ELR (cell line): ENCODE measurements at regions not wholly inside any gene's neighbourhood (a gene's known extent, or its start where the extent isn't known, plus 50 kb on each side); places are given as distances from the start of the nearest gene placed in this dataset.

Experiments used
- DNase-seq: peaks from one replicate; pipeline ENCODE4 v3.0.0-alpha.2; 2015; ENCODE audit warnings: low read depth

DNA sequence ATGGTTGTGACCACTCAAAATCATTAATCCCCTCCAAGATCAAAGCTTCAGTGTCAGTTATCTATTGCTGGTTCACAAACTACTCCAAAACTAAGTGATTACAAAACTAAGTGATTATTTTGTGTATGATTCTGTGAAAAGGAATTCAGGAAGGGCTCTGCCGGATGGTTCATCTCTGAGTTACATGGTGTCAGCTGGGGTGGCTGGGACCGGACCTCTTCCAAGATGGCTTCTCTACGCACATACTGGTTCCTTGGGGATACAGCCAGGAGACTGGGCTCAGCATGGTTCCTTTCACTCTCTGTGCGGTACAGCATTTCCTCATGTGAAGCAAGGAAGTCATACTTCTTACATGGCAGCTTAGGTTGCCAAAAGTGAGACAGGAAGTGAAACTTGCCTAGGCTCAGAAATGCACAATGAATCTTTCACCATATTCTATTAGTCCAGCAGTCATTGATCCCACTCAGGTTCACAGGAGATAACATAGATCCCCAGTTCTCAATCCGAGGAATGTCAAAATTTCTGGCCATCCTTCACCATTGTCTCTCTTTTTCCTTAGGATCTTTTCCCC is 97.9 kb upstream of the IRX6 start:
- no peak for DNase-seq

DNA sequence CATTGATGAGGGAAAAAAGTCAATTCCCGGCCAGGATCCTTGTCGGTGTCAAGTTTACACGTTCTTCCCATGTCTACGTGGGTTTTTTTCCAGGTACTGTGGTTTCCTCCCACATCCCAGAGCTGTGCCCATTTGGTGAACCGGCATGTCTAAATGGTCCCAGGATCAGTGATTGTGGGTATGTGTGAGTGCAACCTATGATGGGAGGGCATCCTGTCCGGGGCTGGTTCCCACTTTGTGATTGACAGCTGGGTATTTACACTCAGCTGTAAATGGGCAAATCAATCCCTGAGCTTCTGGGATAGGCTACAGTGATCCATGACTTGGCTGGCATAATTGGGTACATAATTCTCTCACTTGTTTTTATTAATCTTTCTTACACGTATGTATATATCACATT is 91.2 kb upstream of the IRX6 start:
- DNase-seq, result no peak

- no peak for DNase-seq
Observed at GRCh38 chr16:55233464-55233863, 90.5 kb upstream of the IRX6 start.

DNA sequence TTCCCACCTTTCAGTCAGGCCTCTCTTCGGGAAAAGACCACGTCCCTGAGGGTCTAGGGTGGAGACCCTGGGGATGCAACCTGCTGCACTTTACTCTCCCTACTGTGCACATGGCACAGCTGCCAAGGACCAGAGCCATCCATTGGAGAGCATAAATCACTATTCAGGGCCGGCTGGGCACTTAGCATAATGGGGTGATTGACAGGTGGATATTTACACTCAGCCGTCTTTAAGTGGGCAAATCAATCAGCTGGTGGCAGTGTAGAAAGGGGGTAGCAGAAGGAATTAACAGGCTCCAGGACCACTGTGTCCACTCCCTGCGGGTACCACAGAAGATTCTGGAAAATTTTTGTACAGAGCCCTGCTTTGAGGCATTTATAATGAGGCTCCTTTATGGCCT is 87.3 kb upstream of the IRX6 start:
- DNase-seq, result no peak

DNA sequence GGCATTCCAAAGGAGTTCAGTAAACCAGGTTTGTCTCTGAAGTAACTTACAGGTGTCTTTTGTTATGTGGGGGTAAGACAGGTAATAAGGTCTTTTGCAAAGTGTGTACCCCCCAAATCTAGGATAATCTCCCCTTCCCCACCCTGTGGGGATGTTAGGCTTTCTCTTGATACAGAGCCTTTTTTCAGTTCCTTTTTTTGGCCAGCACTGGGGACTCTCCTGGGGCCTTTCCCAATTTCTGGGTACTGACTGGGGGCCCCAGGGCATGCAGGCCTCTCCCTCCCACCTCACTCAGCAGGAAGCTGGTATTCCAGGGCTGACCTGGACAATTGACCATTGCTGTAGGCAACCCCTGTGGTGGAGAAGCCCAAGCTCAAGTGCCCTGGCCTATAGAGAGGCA is 84.3 kb upstream of the IRX6 start:
- DNase-seq, result no peak

DNA sequence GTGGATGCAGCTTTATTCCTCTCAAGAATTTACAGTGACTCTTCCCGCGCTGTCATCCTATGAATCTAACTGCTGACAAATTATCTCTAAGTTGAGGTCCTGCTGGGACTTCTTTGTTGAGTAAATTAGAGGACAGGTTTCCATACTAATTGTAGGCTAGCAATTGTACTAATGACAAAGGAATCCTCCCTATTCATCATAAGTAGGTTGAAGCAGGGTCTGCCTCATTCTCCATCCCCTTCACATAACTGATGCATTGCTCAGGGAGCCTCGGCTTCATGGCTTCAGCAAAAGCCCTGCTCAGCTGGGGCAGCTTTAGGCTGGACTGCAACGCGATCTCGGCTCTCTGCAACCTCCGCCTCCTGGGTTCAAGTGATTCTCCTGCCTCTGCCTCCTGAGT is 83.1 kb upstream of the IRX6 start:
- no peak for DNase-seq

- DNase-seq, result no peak
Observed at GRCh38 chr16:55242667-55243066, 81.3 kb upstream of the IRX6 start.

DNA sequence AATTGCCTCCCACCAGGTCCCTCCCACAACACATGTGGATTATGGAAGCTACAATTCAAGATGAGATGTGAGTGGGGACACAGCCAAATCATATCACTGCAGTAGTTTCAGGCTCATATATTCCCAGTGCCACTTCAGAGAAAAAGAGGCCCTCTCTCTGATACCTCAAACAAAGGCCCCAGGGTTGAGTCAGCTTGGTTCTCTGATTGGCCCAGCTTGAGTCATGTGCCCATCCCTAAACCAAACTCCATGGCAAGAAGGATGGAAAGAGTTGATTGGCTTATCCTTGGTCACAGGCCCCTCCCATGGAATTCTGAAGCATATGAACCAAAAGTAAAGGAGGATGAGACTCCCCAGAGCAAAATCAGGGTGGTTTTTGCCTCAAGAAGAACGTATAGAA is 75.9 kb upstream of the IRX6 start:
- DNase-seq, result no peak

- no peak for DNase-seq
Observed at GRCh38 chr16:55248494-55248893, 75.5 kb upstream of the IRX6 start.

DNA sequence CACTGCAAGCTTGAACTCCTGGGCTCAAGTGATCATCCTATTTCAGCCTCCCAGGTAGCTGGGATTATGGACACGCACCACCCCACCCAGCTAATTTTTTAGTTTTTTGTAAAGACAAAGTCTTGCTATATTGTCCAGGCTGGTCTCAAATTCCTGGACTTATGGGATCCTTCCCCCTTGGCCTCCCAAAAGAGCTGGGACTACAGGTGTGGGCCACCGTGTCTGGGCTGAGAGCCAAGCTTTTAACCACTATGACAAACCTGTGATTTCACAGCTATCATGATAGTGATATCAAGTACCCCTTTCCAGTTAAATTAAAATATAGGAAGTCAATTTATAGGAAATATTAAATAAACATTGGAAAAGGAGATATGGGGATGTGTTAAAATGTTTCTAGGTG is 74.6 kb upstream of the IRX6 start:
- DNase-seq, result no peak

GRCh38 chr16:55249936-55250335 is 74.1 kb upstream of the IRX6 start:
- DNase-seq, result no peak

DNA sequence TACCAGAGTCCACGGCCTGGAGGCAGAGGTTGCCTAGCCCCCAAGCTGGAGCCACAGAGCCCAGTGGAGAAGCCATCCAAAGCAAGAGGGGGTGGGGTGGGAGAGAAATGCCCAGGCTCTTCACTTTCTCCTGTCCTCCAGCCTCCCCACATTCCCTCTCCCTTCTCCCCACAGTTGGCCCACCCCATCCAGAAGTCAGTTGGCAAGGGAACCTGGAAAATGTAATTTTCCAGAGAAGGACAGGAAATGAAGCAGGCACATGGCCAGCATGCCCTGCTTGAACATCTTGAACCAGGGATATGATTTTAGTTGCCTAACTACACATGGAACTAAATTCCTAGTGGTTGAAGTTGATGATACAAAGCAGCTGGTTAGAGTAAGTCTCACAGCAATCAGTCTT is 73.3 kb upstream of the IRX6 start:
- DNase-seq, result no peak

DNA sequence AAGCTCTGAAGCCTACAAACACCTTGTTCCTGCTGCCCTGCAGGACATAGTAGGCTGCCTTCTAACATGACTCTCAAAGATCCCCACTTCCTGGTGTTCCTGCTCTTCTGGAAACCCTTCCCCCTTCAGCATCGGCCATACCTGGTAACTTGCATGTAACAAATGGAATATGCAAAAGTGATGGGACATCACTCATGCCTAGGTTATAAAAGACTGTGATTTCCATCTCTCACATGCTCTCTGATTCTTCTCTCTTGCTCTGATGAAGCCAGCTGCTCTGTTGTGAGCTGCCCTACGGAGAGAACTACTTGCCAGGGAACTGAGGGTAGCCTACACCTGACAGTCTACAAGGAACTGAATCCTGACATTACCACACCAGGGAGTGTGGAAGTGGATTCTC is 72.9 kb upstream of the IRX6 start:
- no peak for DNase-seq

DNA sequence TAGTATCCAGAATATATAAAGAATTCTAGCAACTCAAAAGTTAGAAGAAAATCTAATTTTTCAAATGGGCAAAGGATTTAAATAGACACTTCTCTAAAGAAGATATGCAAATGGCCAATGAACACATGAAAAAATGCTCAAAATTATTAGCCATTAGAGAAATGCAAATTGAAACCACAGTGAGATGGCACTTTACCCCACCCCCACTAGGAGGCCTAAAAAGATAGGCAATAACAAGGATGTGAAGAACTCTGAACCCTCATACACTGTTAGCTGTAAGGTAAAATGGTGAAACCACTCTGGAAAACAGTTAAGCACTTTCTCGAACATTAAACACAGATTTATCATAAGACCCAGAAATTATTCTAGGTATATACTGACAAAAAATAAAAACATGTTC is 71.4 kb upstream of the IRX6 start:
- DNase-seq, result no peak

- no peak for DNase-seq
Observed at GRCh38 chr16:55253987-55254386, 70.0 kb upstream of the IRX6 start.

DNA sequence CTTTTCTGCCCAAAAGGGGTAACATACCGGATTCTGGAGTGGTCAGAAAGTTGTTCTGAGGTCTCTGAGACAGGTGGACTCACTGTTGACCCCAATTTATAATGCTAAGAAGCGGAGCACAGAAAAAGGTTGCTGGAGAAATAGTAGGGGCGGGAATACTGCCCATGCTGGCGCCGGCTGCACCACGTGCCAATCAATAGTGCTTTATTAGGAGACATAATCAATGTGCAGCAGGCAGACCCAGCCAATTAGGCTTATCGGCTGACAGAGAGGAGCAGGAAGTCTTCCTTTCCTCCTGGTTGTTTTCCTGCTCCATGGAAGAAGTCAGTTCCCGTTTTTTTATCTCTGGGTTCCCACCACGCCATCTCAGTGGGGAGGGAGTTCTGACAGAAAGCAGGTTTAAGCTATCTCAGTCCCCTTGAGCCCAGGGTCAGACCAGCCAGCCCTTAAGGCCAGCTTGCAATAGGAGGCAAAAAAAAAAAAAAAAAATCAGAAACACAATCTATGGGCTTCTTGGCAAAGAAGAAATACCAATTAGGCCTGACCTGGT is 68.2 kb upstream of the IRX6 start:
- no peak for DNase-seq

- no peak for DNase-seq
Observed at GRCh38 chr16:55256412-55257016, 67.5 kb upstream of the IRX6 start.

DNA sequence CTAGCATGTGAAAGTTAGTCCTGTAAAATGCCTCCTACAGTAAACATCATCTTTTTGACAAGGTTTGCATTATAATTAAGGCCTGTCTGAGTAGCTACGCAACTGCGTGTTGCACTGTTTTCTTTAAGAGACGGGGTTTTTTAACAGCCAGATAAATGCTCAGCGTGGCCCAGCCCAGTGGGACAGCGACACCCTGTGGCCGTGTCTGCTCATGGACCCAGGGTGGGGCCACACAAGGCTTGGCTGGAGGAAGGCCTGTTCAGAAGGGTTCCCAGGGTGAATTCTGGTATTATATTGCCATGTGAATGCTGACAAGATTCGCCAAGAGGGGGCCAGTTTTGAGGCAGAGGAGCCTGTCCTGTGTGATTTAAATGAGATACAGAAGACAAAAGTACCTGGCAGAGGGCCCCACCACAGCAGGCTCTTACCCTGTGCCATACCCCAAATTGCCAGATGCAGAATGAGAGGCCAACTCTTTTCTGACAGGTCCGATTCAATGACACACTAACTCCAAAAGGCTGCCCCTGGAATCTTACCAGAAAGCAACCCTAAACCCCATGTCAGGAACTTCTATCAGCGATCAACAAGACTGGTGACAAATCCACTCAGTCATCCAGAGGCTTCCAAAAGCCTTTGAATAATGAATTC is 65.9 kb upstream of the IRX6 start:
- DNase-seq, result peak; percentile 24

- no peak for DNase-seq
Observed at GRCh38 chr16:55261301-55261700, 62.7 kb upstream of the IRX6 start.

DNA sequence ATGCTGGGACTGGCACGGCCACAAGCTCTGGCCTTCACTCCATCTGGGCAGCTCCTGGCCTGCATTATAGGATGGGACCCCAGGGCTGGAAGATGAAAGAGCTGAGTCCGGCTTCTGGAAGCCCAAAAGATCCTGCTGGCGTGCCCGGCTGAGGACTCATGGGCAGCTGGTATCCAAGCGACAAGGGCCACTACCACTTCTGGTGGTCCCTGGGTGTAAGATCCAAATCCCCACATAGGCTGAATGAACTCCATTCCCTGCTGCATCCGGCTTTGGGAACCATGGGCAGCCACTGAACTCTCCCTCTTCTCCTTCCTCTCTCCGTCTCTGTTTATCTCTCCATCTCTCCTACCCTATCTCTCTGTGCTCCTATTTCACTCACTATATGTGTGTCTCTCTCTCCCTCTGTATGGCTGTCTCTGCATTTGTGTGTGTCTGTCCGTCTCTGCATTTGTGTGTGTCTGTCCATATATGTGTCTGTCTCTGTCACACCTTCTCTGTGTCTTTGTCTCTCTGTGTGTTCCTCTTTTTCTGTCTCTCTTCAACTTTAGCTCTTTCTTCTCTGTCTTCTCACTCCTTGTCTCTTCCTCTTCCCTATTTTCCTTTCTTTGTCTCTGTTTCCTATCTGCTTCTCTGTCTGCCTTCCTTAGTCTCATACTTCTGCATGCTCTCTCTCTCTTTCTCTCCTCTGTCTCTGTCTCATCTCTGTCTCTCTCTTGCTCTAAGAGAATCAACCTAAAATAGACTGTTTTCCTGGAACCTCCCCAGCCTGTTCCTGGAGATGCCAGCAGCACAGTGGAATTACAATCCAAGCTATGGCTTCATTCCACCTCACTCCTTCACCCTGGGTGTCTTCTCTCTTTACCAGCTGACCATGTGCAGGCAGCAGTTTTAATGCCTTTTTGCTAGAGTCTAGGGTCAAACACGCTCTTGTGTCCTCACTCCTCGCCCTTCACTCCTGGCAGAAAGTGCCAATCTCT is 60.4 kb upstream of the IRX6 start:
- DNase-seq, result no peak

DNA sequence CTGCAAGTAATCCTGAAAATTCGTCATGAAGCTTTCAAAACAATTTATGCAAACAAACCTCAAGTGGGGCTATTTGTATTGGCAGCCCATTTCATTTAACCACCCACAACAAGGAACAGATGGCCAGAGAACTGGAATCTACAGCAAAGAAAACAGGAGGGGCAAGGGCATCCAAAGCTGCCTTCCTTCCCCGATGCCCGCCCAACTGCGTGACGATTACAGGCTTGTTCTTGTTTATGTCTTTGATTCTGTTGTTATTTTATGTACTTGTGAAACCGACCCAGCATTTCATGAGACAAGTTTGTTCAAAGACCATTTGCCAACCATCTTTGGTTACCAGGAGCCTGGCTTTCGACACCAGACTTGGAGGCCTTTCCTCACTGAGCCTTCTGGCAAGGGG is 59.1 kb upstream of the IRX6 start:
- DNase-seq, result no peak

DNA sequence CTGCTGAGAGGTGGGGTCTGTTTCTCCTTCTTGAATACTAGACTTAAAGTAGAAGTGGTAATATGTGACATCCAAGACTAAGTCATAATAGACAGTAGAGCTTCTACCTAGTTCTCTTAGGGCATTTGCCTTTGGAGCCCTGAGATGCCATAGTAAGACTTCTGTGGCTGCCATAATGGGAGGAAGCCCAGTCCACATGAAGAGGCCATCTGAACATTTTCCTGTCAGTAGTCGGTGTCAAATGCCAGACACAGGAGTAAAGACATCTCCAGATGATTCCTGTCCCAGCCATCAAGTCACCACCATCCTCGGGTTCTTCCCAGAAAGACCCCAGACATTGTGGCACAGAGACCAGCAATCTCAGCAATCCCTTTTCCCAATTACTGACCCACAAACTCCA is 58.1 kb upstream of the IRX6 start:
- DNase-seq, result no peak
